Activated CD4-positive, alpha-beta T cell treated with anti-CD3 and anti-CD28 coated beads for 48 hours (primary cell): ENCODE measurements at regions not wholly inside any gene's neighbourhood (a gene's known extent, or its start where the extent isn't known, plus 50 kb on each side); places are given as distances from the start of the nearest gene placed in this dataset.

Source experiments
- DNase-seq: peaks from one replicate; pipeline ENCODE4 v3.0.0-alpha.2; 2020

GRCh38 chr21:14603202-14603601, 57.1 kb upstream of the SAMSN1 start:
- DNase-seq = no peak

- DNase-seq = no peak
Measured at GRCh38 chr21:14602382-14602958, 56.4 kb upstream of the SAMSN1 start.

GRCh38 chr21:14600569-14601297, 54.6 kb upstream of the SAMSN1 start:
- DNase-seq = no peak

- no peak for DNase-seq
Measured at GRCh38 chr21:14598065-14598464, 52.0 kb upstream of the SAMSN1 start.
